K562 (cell line): ENCODE measurements at regions not wholly inside any gene's neighbourhood (a gene's known extent, or its start where the extent isn't known, plus 50 kb on each side); places are given as distances from the start of the nearest gene placed in this dataset.

ENCODE experiments used
- CBX5 ChIP-seq: IDR thresholded peaks from 2 replicates; pipeline ENCODE4 v1.6.1; 2014; ENCODE audit warnings: low read depth, borderline replicate concordance
- RBM22 ChIP-seq: fragments of 200-400 bp; formaldehyde crosslinking; IDR thresholded peaks from 2 replicates; pipeline ENCODE4 v1.6.1; 2018; ENCODE audit warnings: low read length, low read depth; ENCODE audit not compliant: poor library complexity, severe bottlenecking
- TAF7 ChIP-seq: fragments of 450-650 bp; IDR thresholded peaks from 2 replicates; pipeline ENCODE4 v1.6.1; 2016; ENCODE audit warnings: missing genetic modification characterization, missing compliant biosample characterization
- ZNF408 ChIP-seq: fragments of 250-450 bp; sonication (Bioruptor Pico); IDR thresholded peaks from 2 replicates; pipeline ENCODE4 v1.4.0; 2020; ENCODE audit warnings: low read depth, mild to moderate bottlenecking, moderate library complexity

DNA sequence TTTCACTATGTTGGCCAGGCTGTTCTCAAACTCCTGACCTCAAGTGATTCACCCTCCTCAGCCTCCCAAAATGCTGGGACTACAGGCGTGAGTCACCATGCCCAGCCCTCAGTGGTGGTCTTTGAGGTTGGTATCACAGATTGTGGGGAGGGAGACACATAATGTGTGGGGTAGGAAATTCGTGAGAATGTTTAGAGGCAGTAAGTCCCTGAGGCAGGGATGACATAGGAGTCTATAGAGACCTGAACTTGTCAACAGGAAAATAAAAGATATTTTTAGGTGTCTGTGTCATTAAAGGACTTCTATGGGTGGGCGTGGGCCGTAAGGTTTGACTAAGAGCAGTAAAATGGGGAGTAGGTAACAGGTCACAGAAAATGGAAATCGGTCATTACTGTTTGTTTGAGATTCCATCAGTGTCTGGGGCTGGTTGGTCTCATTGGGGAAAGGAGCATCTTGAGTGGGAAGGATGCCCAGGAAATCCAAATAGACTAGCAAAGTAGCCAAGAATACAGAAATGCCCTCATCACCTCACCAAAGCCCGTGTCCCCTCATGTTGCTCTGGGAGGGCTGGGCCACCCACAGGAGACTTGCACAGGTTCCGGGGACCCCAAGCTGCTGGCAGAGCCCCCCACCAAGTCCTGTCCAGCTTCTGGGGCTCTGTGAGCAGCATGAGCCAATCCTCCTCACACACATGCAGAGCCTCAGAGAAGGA lies 63.6 kb upstream of the BCL2L14 start:
- TF ChIP-seq RBM22 (no peak), CBX5 (no peak), TAF7 (tag) (no peak), ZNF408 (CRISPR knock-in tag) (no peak)
